Ramos (cell line): ENCODE measurements at regions not wholly inside any gene's neighbourhood (a gene's known extent, or its start where the extent isn't known, plus 50 kb on each side); places are given as distances from the start of the nearest gene placed in this dataset.

Source experiments
- in situ Hi-C: fragments of 300-500 bp; cut with MboI; formaldehyde crosslinking; loops from one replicate; pipeline ENCODE4 v1.14.3; 2022; ENCODE audit warnings: low sequenced_read_pairs; ENCODE audit not compliant: unreplicated experiment

GRCh38 chr4:102439236-102439614 is 61.9 kb upstream of the NFKB1 start:
- in situ Hi-C loops = loop anchor here (10.0 kb wide), 1 partner anchor 566 kb away; no protein-coding TSS in a partner anchor

GRCh38 chr4:102439812-102440211 is 61.3 kb upstream of the NFKB1 start:
- in situ Hi-C loops = loop anchor here (10.0 kb wide), 3 partner anchors 185 to 655 kb away; partner anchors contain the start of gene BDH2

DNA sequence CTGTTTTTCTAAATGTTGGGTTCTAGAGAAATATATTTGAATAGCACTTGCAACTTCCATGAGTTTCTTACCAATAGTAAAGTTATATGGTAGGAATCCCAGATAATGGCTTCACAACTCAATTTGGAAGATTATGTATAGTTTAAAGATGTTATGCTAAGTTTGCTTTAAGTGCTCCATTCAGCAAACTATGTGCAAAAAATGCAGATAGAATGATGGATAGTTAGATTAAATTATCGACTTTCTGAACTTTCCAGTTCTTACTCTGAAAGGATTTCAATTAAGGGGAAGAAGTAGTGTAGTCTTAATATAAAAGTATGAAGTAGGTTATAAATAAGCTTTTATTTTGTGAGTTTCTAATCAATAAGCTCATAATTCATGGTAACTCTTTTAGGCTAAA is 60.7 kb upstream of the NFKB1 start:
- in situ Hi-C loops = loop anchor here (10.0 kb wide), 2 partner anchors 184 to 654 kb away; partner anchors contain the start of gene BDH2

DNA sequence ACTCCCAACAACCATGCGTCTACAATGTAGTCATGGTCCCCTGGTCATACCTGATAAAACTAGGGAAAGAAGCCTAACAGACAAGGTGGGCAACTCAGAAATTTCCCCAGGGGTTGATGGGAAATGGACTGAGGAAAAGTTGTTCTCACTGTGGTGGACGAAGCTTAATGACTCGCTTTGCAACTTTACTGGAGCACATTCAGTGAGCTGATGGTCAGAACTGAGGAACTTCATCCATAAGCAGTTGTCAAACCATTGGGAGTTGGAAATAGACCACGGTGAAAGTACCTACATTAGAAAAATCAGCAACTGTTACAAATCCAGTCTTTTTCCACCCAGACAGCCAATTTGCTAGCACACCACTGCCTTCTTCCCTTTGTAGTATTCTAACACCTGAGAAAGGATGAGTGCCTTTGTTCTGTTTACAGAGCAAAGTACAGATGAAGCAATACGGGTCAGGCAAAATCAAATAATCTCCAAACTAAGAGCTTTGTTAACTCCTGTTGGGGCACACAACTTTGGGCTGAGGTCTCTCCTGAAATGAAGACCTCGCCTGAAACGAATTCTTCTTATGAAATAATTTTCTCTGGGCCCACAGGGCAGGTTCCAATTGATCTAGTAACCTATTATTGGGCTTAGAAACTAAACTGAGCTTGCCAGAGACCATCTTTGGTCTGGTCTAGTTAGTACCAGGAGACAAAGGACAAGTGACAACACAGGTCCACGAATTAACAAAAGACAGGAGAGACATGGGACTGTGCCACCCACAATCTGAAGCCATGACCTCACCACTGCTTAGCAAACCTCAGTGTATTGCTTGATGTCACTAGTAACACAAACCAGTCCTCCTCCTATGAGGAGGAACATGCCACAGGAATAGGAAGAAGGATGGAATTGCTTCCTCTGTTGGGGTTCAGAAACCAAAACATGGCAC is 58.9 kb upstream of the NFKB1 start:
- in situ Hi-C loops = loop anchor here (10.0 kb wide), 2 partner anchors 183 to 653 kb away; partner anchors contain the start of gene BDH2

DNA sequence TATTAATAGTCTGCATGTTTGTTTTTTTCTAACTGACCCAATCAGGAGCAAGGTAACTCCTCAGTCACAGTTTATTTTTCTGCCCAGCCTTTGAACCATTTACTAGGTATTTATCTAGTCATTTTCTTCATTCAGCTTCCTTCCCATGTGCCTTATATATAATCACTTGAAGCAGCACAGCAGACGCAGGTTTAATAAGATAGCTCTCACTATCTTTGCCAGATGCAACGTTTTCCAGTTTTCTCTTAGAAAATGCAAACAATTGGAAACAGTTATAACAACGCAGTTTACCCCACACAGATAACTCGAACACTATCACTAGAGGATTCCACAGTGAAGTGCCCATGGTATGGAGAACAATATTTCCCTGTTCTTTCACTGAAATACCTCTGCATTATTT is 56.4 kb upstream of the NFKB1 start:
- in situ Hi-C loops = loop anchor here (10.0 kb wide), 2 partner anchors 180 to 650 kb away; partner anchors contain the start of gene BDH2

DNA sequence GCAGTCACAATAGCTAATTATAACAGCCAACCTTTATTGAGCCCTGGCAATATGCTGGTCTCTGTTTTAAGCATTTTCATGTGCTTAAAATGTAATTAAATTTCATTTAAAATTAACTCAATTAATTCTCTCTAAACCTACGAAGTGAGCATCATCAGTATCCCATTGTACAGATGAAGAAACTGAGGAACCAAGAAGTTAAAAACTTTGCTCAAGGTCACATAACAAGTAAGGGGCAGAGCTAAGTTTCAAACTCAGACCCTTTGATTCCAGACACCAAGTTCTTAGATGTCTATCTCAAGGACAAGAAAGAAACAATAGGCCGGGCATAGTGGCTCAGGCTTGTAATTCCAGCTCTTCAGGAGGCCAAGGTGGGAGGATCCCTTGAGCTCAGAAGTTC is 55.9 kb upstream of the NFKB1 start:
- in situ Hi-C loops = loop anchor here (10.0 kb wide), 2 partner anchors 180 to 650 kb away; partner anchors contain the start of gene BDH2

DNA sequence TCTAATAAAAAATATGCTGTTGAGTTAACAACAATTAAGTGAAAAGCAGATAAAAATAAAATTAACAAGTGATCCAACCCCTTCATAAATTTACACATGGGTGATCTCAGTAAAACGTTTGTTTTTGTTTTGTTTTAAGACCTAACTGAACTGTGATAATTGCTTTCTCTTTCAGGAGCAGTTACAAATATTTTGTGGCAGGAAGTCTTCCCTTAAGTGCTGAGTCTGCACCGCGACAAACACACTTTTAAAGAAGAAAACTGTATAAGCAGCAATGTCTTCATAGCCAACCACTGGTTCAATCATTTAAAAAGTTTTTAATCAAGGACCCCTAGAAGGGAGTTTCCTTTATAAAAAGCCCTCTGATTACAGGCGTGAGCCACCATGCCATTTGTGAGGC is 53.7 kb upstream of the NFKB1 start:
- in situ Hi-C loops = loop anchor here (10.0 kb wide), 2 partner anchors 177 to 647 kb away; partner anchors contain the start of gene BDH2

- in situ Hi-C loops = loop anchor here (10.0 kb wide), 2 partner anchors 175 to 645 kb away; partner anchors contain the start of gene BDH2
Measured at GRCh38 chr4:102449751-102450352, 51.3 kb upstream of the NFKB1 start.

GRCh38 chr4:102451266-102451665 is 49.9 kb upstream of the NFKB1 start:
- in situ Hi-C loops = no loop called here
